H1 (cell line): ENCODE measurements at regions not wholly inside any gene's neighbourhood (a gene's known extent, or its start where the extent isn't known, plus 50 kb on each side); places are given as distances from the start of the nearest gene placed in this dataset.

ENCODE experiments used
- CTCF ChIA-PET: fragments of 300-600 bp; sonication (Branson Sonifier 250); formaldehyde crosslinking; loops from one replicate; lab custom pipeline; 2021; ENCODE audit not compliant: partially characterized antibody; lab: Charles Lee
- POLR2A ChIA-PET: fragments of 300-600 bp; sonication (Branson Sonifier 250); formaldehyde crosslinking; loops from one replicate; lab custom pipeline; 2021; ENCODE audit warnings: inconsistent platforms; ENCODE audit not compliant: partially characterized antibody; lab: Charles Lee
- DNase-seq, 2 experiments: peaks; one replicate each; pipeline versions ENCODE4 v3.0.0 to v3.0.0-alpha.2; 2010 to 2022; ENCODE audit warnings: low spot score in 2 of 2, low read depth in 1 of 2, mixed read lengths in 1 of 2
- FAIRE-seq: peaks from 2 replicates; lab custom pipeline; 2011; peaks lifted over from hg19 to GRCh38; lab: Jason Lieb, UNC
- H2AFZ ChIP-seq: 2 replicates; pipeline ENCODE4 v1.8.1; 2012; ENCODE audit warnings: low read length, inconsistent platforms
- H2AK5ac ChIP-seq: 2 replicates; pipeline ENCODE4 v1.6.1; 2013; ENCODE audit warnings: low read depth, low read length
- H2BK120ac ChIP-seq: replicated peaks from 2 replicates; pipeline ENCODE3; 2013; ENCODE audit warnings: low read depth, low read length, inconsistent platforms
- H2BK12ac ChIP-seq: 2 replicates; pipeline ENCODE4 v1.6.1; 2013; ENCODE audit warnings: low read depth, low read length
- H2BK15ac ChIP-seq: 2 replicates; pipeline ENCODE4 v1.6.1; 2013; ENCODE audit warnings: low read length
- H2BK20ac ChIP-seq: 2 replicates; pipeline ENCODE4 v1.6.1; 2013; ENCODE audit warnings: low read length
- H2BK5ac ChIP-seq: 2 replicates; pipeline ENCODE4 v1.6.1; 2013; ENCODE audit warnings: low read depth, low read length
- H3K14ac ChIP-seq: 2 replicates; pipeline ENCODE4 v1.6.1; 2013; ENCODE audit warnings: inconsistent platforms; ENCODE audit not compliant: insufficient read length
- H3K18ac ChIP-seq: 2 replicates; pipeline ENCODE4 v1.6.1; 2013; ENCODE audit warnings: low read length; ENCODE audit errors: extremely low read depth
- H3K23ac ChIP-seq: 2 replicates; pipeline ENCODE4 v1.6.1; 2013; ENCODE audit warnings: inconsistent platforms; ENCODE audit not compliant: insufficient read length
- H3K23me2 ChIP-seq: 2 replicates; pipeline ENCODE4 v1.6.1; 2013; ENCODE audit warnings: low read depth, low read length
- H3K27ac ChIP-seq: 2 replicates; pipeline ENCODE4 v1.6.1; 2011; ENCODE audit warnings: low read depth, low read length, inconsistent platforms
- H3K27me3 ChIP-seq, 4 experiments: replicated peaks in 1 of 4; 1 replicate in 1 of 4; 2 replicates in 3 of 4; pipeline versions ENCODE4 v1.6.1 to v1.8.1; 2011 to 2013; ENCODE audit warnings: low read length in 3 of 4, mild to moderate bottlenecking in 3 of 4, inconsistent platforms in 2 of 4, mixed read lengths in 2 of 4, moderate library complexity in 1 of 4; ENCODE audit not compliant: control insufficient read depth in 3 of 4, insufficient read depth in 3 of 4; ENCODE audit errors: extremely low read depth in 1 of 4
- H3K36me3 ChIP-seq, 4 experiments: 2 replicates each; pipeline versions ENCODE4 v1.6.1 to v1.8.1; 2011 to 2013; ENCODE audit warnings: mild to moderate bottlenecking in 4 of 4, low read length in 3 of 4, moderate library complexity in 2 of 4, control low read depth in 1 of 4, inconsistent platforms in 1 of 4; ENCODE audit not compliant: insufficient read depth in 4 of 4, control insufficient read depth in 2 of 4
- H3K4ac ChIP-seq: replicated peaks from 2 replicates; pipeline ENCODE3; 2013; ENCODE audit warnings: low read length, low read depth, mixed read lengths, inconsistent platforms; ENCODE audit not compliant: insufficient read length
- H3K4me1 ChIP-seq, 4 experiments: replicated peaks in 1 of 4; 1 replicate in 1 of 4; 2 replicates in 3 of 4; pipeline versions ENCODE4 v1.6.1 to v1.8.1; 2011 to 2013; ENCODE audit warnings: low read length in 3 of 4, inconsistent platforms in 2 of 4, mixed read lengths in 1 of 4; ENCODE audit not compliant: insufficient read depth in 4 of 4, control insufficient read depth in 3 of 4
- H3K4me2 ChIP-seq, 2 experiments: 2 replicates each; pipeline versions ENCODE4 v1.6.1 to v1.8.1; 2011 to 2013; ENCODE audit warnings: low read depth in 2 of 2, low read length in 2 of 2, control low read depth in 1 of 2, inconsistent platforms in 1 of 2, mild to moderate bottlenecking in 1 of 2; ENCODE audit not compliant: insufficient read depth in 1 of 2
- H3K4me3 ChIP-seq, 4 experiments: fragments of 200-600, 300-600 bp in 1 of 4; sonication (generic), shearing (Covaris generic), sonication (Bioruptor Twin) in 1 of 4; 2 replicates each; pipeline versions ENCODE4 v1.5.1 to v1.8.1; 2011 to 2016; ENCODE audit warnings: low read length in 4 of 4, low read depth in 3 of 4, control low read depth in 2 of 4, inconsistent platforms in 2 of 4, mild to moderate bottlenecking in 2 of 4, mixed read lengths in 1 of 4, moderate library complexity in 1 of 4; ENCODE audit not compliant: insufficient read depth in 2 of 4; ENCODE audit errors: extremely low read depth in 1 of 4
- H3K56ac ChIP-seq: replicated peaks from 2 replicates; pipeline ENCODE3; 2013; ENCODE audit warnings: low read depth, mild to moderate bottlenecking, mixed read lengths, low read length, inconsistent platforms; ENCODE audit not compliant: insufficient read length
- H3K79me1 ChIP-seq: 2 replicates; pipeline ENCODE4 v1.6.1; 2013; ENCODE audit warnings: low read depth, low read length, control low read depth
- H3K79me2 ChIP-seq, 2 experiments: 2 replicates each; pipeline versions ENCODE4 v1.6.1 to v1.8.1; 2012 to 2013; ENCODE audit warnings: low read length in 2 of 2, mild to moderate bottlenecking in 2 of 2, inconsistent platforms in 1 of 2; ENCODE audit not compliant: insufficient read depth in 2 of 2, control insufficient read depth in 1 of 2
- H3K9ac ChIP-seq, 4 experiments: replicated peaks in 1 of 4; 1 replicate in 1 of 4; 2 replicates in 3 of 4; pipeline versions ENCODE4 v1.6.1 to v1.8.1; 2011 to 2013; ENCODE audit warnings: low read depth in 3 of 4, low read length in 3 of 4, control low read depth in 2 of 4, mild to moderate bottlenecking in 2 of 4, moderate library complexity in 2 of 4, inconsistent platforms in 1 of 4; ENCODE audit errors: extremely low read depth in 1 of 4
- H3K9me3 ChIP-seq, 2 experiments: 2 replicates each; pipeline versions ENCODE4 v1.6.1 to v1.8.1; 2012 to 2013; ENCODE audit warnings: mild to moderate bottlenecking in 2 of 2, moderate library complexity in 2 of 2, control low read depth in 1 of 2, inconsistent platforms in 1 of 2, low read depth in 1 of 2, low read length in 1 of 2, mixed read lengths in 1 of 2; ENCODE audit not compliant: insufficient read depth in 2 of 2
- H4K20me1 ChIP-seq, 2 experiments: replicated peaks in 1 of 2; 2 replicates each; pipeline versions ENCODE3 to v1.8.1; 2011 to 2013; ENCODE audit warnings: inconsistent platforms in 2 of 2, low read length in 2 of 2, mild to moderate bottlenecking in 1 of 2; ENCODE audit not compliant: insufficient read depth in 2 of 2, control insufficient read depth in 1 of 2
- H4K5ac ChIP-seq: 2 replicates; pipeline ENCODE4 v1.6.1; 2013; ENCODE audit warnings: low read length, low read depth, mixed read lengths, inconsistent platforms; ENCODE audit not compliant: insufficient read length
- H4K8ac ChIP-seq: 2 replicates; pipeline ENCODE4 v1.8.0; 2013; ENCODE audit warnings: mild to moderate bottlenecking, moderate library complexity, low read length, inconsistent platforms; ENCODE audit not compliant: insufficient read depth; ENCODE audit errors: extremely low read depth
- H4K91ac ChIP-seq: replicated peaks from 2 replicates; pipeline ENCODE3; 2013; ENCODE audit warnings: low read length, mixed read lengths, inconsistent platforms; ENCODE audit not compliant: insufficient read length
- CBX8 ChIP-seq: fragments of 300-800, 300-1000 bp; sonication (generic); IDR thresholded peaks from 2 replicates; pipeline ENCODE4 v1.7.1; 2016; ENCODE audit warnings: low read depth, low read length, borderline replicate concordance
- CHD1 ChIP-seq: IDR thresholded peaks from 2 replicates; pipeline ENCODE4 v1.6.1; 2012; ENCODE audit warnings: low read depth, low read length, improper control_type of control experiment
- CREB1 ChIP-seq: IDR thresholded peaks from 2 replicates; pipeline ENCODE4 v1.6.1; 2012; ENCODE audit warnings: inconsistent platforms
- EGR1 ChIP-seq: IDR thresholded peaks from 2 replicates; pipeline ENCODE4 v1.6.1; 2011; ENCODE audit warnings: low read depth, low read length, borderline replicate concordance
- FOSL1 ChIP-seq: IDR thresholded peaks from 2 replicates; pipeline ENCODE4 v1.6.1; 2011; ENCODE audit warnings: mild to moderate bottlenecking, low read depth, low read length, moderate library complexity; ENCODE audit not compliant: insufficient read depth
- HDAC6 ChIP-seq: IDR thresholded peaks from one replicate; pipeline ENCODE4 v1.7.1; 2012; ENCODE audit warnings: low read depth, mild to moderate bottlenecking, inconsistent platforms, low read length, moderate library complexity
- MAX ChIP-seq: IDR thresholded peaks from 2 replicates; pipeline ENCODE4 v1.6.1; 2012; ENCODE audit warnings: inconsistent platforms
- NANOG ChIP-seq: IDR thresholded peaks from 2 replicates; pipeline ENCODE4 v1.6.1; 2011; ENCODE audit warnings: low read length, low read depth, mild to moderate bottlenecking, inconsistent platforms; ENCODE audit not compliant: insufficient read depth, poor library complexity, severe bottlenecking
- SAP30 ChIP-seq: fragments of 300-600 bp; sonication (generic); IDR thresholded peaks from 2 replicates; pipeline ENCODE4 v1.7.1; 2012; ENCODE audit warnings: low read length, moderate library complexity, mild to moderate bottlenecking, inconsistent platforms; ENCODE audit not compliant: insufficient read depth, insufficient replicate concordance
- SIN3A ChIP-seq, 2 experiments: IDR thresholded peaks in 1 of 2; conservative IDR thresholded peaks in 1 of 2; 2 replicates each; pipeline ENCODE4 v1.6.1; 2011 to 2012; ENCODE audit warnings: low read length in 2 of 2, improper control_type of control experiment in 1 of 2, low read depth in 1 of 2, mild to moderate bottlenecking in 1 of 2
- SP1 ChIP-seq: IDR thresholded peaks from 2 replicates; pipeline ENCODE4 v1.6.1; 2011; ENCODE audit warnings: low read depth, low read length
- TCF12 ChIP-seq: IDR thresholded peaks from 2 replicates; pipeline ENCODE4 v1.6.1; 2011; ENCODE audit warnings: low read depth, mild to moderate bottlenecking, low read length
- YY1 ChIP-seq: IDR thresholded peaks from 2 replicates; pipeline ENCODE4 v1.6.1; 2011; ENCODE audit warnings: low read depth, mild to moderate bottlenecking, low read length

GRCh38 chr7:123398921-123399320 is 135.5 kb downstream of the IQUB start:
- no peaks in the 10 kb centered on the region for H3K79me1 ChIP-seq
- no peak overlapping the region for H2BK120ac ChIP-seq
- H4K20me1 ChIP-seq = no peaks in the 10 kb centered on the region
- no peak for TF ChIP-seq HDAC6
- no peak for TF ChIP-seq YY1
- TF ChIP-seq FOSL1 = no peak
- TF ChIP-seq EGR1 = no peak
- no peak for TF ChIP-seq CHD1
- no peak for TF ChIP-seq SP1
- no peak for TF ChIP-seq NANOG
- TF ChIP-seq TCF12 = no peak
- no peak for TF ChIP-seq CBX8
- no peak for TF ChIP-seq MAX
- no peak for TF ChIP-seq CREB1
- no peak for TF ChIP-seq SAP30
- no peak for TF ChIP-seq SIN3A (conservative IDR thresholded peaks at IDR 0.05 in 1 of 2, IDR thresholded peaks at IDR 0.05 in 1 of 2; ENCODE audit: low read depth in 1 of 2, low read length in 2 of 2)
- no peak overlapping the region for H2AK5ac ChIP-seq
- H3K56ac ChIP-seq = no peak overlapping the region
- H2AFZ ChIP-seq = no peak overlapping the region
- no peak overlapping the region for H3K9ac ChIP-seq
- no peaks in the 10 kb centered on the region for H3K79me2 ChIP-seq
- H3K23me2 ChIP-seq = no peaks in the 10 kb centered on the region
- H3K4me3 ChIP-seq = no peak overlapping the region
- no peaks in the 10 kb centered on the region for H3K27me3 ChIP-seq
- FAIRE-seq (no peak), DNase-seq (no peak)
- H4K5ac ChIP-seq = no peak overlapping the region
- H3K36me3 ChIP-seq = no peaks in the 10 kb centered on the region
- no peak overlapping the region for H3K27ac ChIP-seq
- no peak overlapping the region for H2BK15ac ChIP-seq
- no peak overlapping the region for H2BK20ac ChIP-seq
- POLR2A ChIA-PET = interaction anchor here (1.4 kb wide), 1 partner anchor 32 kb away, joined by 5 read pairs; no protein-coding TSS in a partner anchor
- H3K4ac ChIP-seq = no peak overlapping the region
- no peak overlapping the region for H3K23ac ChIP-seq
- no peak overlapping the region for H2BK5ac ChIP-seq
- CTCF ChIA-PET = no interaction called here
- H3K4me2 ChIP-seq = no peak overlapping the region
- no peak overlapping the region for H3K18ac ChIP-seq
- no peak overlapping the region for H4K91ac ChIP-seq
- no peak overlapping the region for H2BK12ac ChIP-seq
- no peaks in the 10 kb centered on the region for H3K4me1 ChIP-seq
- no peaks in the 10 kb centered on the region for H3K9me3 ChIP-seq
- H3K14ac ChIP-seq = no peak overlapping the region
- H4K8ac ChIP-seq = no peak overlapping the region
